HG02884 (cell line): ENCODE measurements at regions not wholly inside any gene's neighbourhood (a gene's known extent, or its start where the extent isn't known, plus 50 kb on each side); places are given as distances from the start of the nearest gene placed in this dataset.

Experiments used
- ATAC-seq: cut with Tn5 transposase; IDR thresholded peaks from one replicate; pipeline ENCODE4 v1.9.1; 2021; ENCODE audit warnings: mild to moderate bottlenecking, moderate library complexity; ENCODE audit not compliant: unreplicated experiment

- no peak for ATAC-seq
These were observed 224.2 kb downstream of the MINAR1 start for GRCh38 chr15:79656151-79657000.

GRCh38 chr15:79657722-79658121 is 225.6 kb downstream of the MINAR1 start:
- no peak for ATAC-seq

DNA sequence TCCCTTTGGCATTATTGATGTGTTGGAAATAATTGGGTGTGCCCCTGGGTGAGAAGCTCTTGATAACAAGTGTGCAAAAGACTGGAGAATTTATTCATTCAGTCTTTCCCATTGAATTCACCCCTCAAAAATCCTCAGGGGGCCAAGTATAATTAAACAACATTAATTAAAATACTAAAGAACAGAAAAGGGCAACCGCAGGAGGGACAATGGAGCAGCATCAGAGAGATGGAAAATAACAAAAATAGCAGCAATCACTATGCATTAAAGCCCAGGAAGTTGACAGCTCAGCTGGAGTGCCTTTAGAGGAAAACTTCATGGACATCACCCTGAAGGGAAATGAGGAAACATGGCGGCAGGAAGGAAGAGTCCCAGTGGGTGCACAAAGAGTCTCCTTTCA is 227.6 kb downstream of the MINAR1 start:
- ATAC-seq, result no peak

- ATAC-seq, result no peak
These were observed 229.3 kb downstream of the MINAR1 start for GRCh38 chr15:79661411-79661810.

DNA sequence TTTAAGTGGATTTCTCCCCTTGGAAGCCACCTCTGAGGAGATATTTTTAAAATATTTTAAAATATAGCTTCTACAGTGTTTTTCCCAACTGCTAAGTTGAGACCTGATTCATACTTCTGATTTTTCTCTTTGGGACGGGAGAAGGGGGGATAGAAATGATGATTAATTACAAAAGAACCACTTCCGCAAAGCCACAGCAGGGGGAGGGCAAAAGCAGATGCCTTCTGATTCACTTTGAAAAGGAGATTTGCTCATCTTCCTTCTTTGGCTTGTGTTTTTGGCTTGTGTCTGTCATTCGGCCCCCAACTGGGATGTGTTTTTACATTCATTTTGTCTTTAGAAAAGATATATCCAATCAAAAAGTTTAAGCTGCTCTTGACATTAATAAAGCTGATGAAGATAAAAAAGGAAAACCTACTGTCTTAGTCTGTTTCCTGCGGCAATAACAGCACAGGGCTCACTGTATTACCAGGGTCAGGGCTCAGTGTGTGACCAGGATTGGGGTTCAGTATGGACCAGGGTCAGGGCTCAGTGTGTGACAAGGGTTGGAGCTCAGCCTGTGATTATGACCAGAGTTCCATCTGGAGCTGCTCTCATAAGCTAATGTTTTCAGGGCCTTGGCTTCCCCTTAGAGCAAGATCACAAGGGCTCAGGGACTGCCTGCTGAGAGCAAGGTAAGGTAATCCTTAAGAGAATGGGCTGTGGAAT is 223.2 kb downstream of the MTHFS start:
- ATAC-seq, result peak; percentile 82

- no peak for ATAC-seq
These were observed 222.7 kb downstream of the MTHFS start for GRCh38 chr15:79674124-79674465.

- ATAC-seq, result no peak
These were observed 220.8 kb downstream of the MTHFS start for GRCh38 chr15:79675982-79676381.

- ATAC-seq, result no peak
These were observed 220.2 kb downstream of the MTHFS start for GRCh38 chr15:79676621-79677020.

- ATAC-seq, result no peak
These were observed 219.6 kb downstream of the MTHFS start for GRCh38 chr15:79677241-79677640.

- ATAC-seq, result no peak
These were observed 218.6 kb downstream of the MTHFS start for GRCh38 chr15:79678032-79678701.

- peak; percentile 50 for ATAC-seq
These were observed 216.1 kb downstream of the MTHFS start for GRCh38 chr15:79680720-79681119.

DNA sequence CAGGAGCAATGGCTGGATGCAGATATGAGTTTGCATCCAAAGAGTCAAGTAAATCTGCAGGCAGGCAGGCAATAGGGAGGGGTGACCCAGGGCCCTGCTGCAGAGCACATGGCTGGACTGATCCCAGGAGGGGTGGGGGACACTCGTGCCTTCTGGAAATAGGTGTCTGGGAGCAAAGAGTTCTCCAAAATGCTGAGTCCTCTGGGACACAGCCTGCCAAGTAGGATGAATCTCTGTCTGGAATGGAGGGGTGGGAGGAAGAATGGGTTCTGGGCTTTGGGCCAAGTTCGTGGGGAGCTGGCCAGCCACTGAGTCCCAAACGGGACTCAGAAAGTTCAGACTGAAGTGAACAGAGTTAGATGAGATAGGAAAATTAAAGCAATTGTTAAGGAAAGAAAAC is 214.5 kb downstream of the MTHFS start:
- no peak for ATAC-seq

DNA sequence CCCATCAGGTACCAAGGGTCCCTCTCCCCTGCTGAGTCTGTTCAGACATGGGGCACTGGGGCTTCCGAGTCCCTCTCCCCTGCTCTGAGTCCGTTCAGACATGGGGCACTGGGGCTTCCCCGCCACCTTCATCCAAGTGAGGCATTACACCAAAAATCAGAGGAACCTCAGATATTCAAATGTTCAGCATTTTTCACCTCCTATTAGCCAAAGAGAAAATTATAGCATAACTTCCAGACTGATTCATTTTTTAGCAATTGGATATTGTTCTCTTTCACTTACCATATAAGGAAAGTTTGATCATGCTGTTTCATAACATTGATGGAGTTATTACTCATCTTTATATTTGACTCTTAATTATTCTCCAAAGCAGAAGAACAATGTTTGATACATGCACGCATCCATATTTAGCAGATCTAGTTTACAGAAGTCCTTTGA is 213.9 kb downstream of the MTHFS start:
- ATAC-seq, result no peak

DNA sequence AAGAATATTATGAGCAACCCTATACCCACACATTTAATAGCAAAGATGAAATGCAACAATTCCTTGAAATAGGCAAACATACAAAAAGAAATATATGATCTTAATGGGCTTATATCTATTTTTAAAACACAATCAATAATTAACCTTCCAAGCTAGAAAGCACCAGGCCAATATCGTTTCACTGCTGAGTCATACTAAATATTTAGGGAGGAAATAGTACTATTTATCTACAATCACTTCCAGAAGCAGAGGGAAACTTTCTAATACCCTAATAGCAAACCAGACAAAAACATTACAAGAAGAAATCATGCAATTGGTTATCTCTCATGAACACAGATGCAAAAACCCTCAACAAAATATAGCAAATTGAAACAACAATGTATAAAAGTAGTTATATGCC is 207.8 kb downstream of the MTHFS start:
- no peak for ATAC-seq

GRCh38 chr15:79700951-79701480 is 195.8 kb downstream of the MTHFS start:
- no peak for ATAC-seq

GRCh38 chr15:79702621-79703020 is 194.2 kb downstream of the MTHFS start:
- ATAC-seq, result no peak

- ATAC-seq, result no peak
These were observed 175.6 kb downstream of the MTHFS start for GRCh38 chr15:79721256-79721655.

GRCh38 chr15:79724312-79724711 is 172.5 kb downstream of the MTHFS start:
- ATAC-seq, result no peak

DNA sequence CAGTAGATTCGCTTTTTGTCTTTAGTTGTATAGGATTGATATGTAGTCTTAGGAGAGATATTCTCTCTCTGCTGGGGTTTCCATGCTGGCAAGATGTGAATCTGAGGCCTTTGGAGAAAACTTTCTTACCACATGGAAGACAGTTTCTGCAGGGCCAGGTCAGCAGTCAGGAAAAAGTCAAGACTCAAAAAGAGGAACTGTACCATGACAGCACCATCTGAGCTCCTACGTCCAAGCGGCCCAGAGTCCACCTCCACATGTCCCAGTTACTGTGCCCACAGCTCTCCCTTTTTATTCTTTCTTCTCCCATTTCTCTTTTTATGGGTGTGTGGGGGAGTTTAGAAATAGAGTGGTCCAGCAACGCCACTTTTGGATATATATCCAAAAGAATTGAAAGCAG is 172.0 kb downstream of the MTHFS start:
- no peak for ATAC-seq

- ATAC-seq, result no peak
These were observed 167.9 kb downstream of the MTHFS start for GRCh38 chr15:79728867-79729266.

- ATAC-seq, result no peak
These were observed 160.3 kb downstream of the MTHFS start for GRCh38 chr15:79736435-79737000.
